BE2C (cell line): ENCODE measurements at regions not wholly inside any gene's neighbourhood (a gene's known extent, or its start where the extent isn't known, plus 50 kb on each side); places are given as distances from the start of the nearest gene placed in this dataset.
"Not testable (repeated sequence)": the region's sequence is repeated elsewhere in the genome, so short reads cannot be mapped to it uniquely, and the experiment has no call there.

Source experiments
- DNase-seq: peaks from one replicate; pipeline ENCODE4 v3.0.0-alpha.2; 2020
- H3K27me3 ChIP-seq: fragments of 250-450 bp; sonication (Bioruptor Pico); 2 replicates; pipeline ENCODE4 v1.5.1; 2020; ENCODE audit warnings: mild to moderate bottlenecking
- H3K36me3 ChIP-seq: fragments of 250-450 bp; sonication (Bioruptor Pico); 2 replicates; pipeline ENCODE4 v1.5.1; 2020; ENCODE audit warnings: mild to moderate bottlenecking
- H3K4me1 ChIP-seq: fragments of 250-450 bp; sonication (Bioruptor Pico); 2 replicates; pipeline ENCODE4 v1.5.1; 2020
- H3K4me3 ChIP-seq: 2 replicates; pipeline ENCODE4 v1.5.1; 2011; ENCODE audit warnings: low read depth, low read length
- H3K9me3 ChIP-seq: fragments of 250-450 bp; sonication (Bioruptor Pico); 2 replicates; pipeline ENCODE4 v1.5.1; 2020
- CTCF ChIP-seq: IDR thresholded peaks from 2 replicates; pipeline ENCODE4 v1.5.1; 2012; ENCODE audit warnings: mild to moderate bottlenecking, low read depth, low read length

- no peak for DNase-seq
- Histone ChIP-seq H3K36me3 (no peaks in the 10 kb centered on the region), H3K9me3 (no peaks in the 10 kb centered on the region), H3K4me3 (no peak overlapping the region), H3K27me3 (no peaks in the 10 kb centered on the region; the same call in 1 of the 2 replicates), H3K4me1 (no peaks in the 10 kb centered on the region)
- TF ChIP-seq CTCF, result no peak
Measured at GRCh38 chr3:112709911-112710310, 69.0 kb upstream of the CCDC80 start.

GRCh38 chr3:112699436-112699978 lies 58.6 kb upstream of the CCDC80 start:
- DNase-seq, result no peak
- no peaks in the 10 kb centered on the region for H3K9me3 ChIP-seq
- no peak for TF ChIP-seq CTCF
- H3K27me3 ChIP-seq, result no peaks in the 10 kb centered on the region
- no peaks in the 10 kb centered on the region for H3K4me1 ChIP-seq
- no peaks in the 10 kb centered on the region for H3K36me3 ChIP-seq
- H3K4me3 ChIP-seq, result no peak overlapping the region

- not testable (repeated sequence) for H3K27me3 ChIP-seq, DNase-seq, H3K9me3 ChIP-seq, H3K4me1 ChIP-seq, H3K36me3 ChIP-seq, H3K4me3 ChIP-seq
Measured at GRCh38 chr3:112698442-112698841, 57.5 kb upstream of the CCDC80 start.

GRCh38 chr3:112696244-112696643 lies 55.3 kb upstream of the CCDC80 start:
- H3K4me3 ChIP-seq, DNase-seq, H3K27me3 ChIP-seq, H3K36me3 ChIP-seq, H3K4me1 ChIP-seq, H3K9me3 ChIP-seq: not testable (repeated sequence)

GRCh38 chr3:112695377-112696108 lies 54.6 kb upstream of the CCDC80 start:
- H3K4me3 ChIP-seq, H3K4me1 ChIP-seq, H3K36me3 ChIP-seq, DNase-seq, H3K27me3 ChIP-seq, H3K9me3 ChIP-seq: not testable (repeated sequence)

GRCh38 chr3:112694906-112695305 lies 54.0 kb upstream of the CCDC80 start:
- not testable (repeated sequence) for DNase-seq, H3K4me3 ChIP-seq, H3K4me1 ChIP-seq, H3K9me3 ChIP-seq, H3K36me3 ChIP-seq, H3K27me3 ChIP-seq

- TF ChIP-seq CTCF, result no peak
- no peak for DNase-seq
- peaks cover 4% of the 10 kb centered on the region; the same call in 1 of the 2 replicates for H3K9me3 ChIP-seq
- H3K27me3 ChIP-seq, result no peaks in the 10 kb centered on the region
- H3K4me1 ChIP-seq, result no peaks in the 10 kb centered on the region
- no peaks in the 10 kb centered on the region for H3K36me3 ChIP-seq
- no peak overlapping the region for H3K4me3 ChIP-seq
Measured at GRCh38 chr3:112693186-112693585, 52.2 kb upstream of the CCDC80 start.
